ENCODE measurements at regions not wholly inside any gene's neighbourhood (a gene's known extent, or its start where the extent isn't known, plus 50 kb on each side); places are given as distances from the start of the nearest gene placed in this dataset.

- TF ChIP-seq, protein P1, sequence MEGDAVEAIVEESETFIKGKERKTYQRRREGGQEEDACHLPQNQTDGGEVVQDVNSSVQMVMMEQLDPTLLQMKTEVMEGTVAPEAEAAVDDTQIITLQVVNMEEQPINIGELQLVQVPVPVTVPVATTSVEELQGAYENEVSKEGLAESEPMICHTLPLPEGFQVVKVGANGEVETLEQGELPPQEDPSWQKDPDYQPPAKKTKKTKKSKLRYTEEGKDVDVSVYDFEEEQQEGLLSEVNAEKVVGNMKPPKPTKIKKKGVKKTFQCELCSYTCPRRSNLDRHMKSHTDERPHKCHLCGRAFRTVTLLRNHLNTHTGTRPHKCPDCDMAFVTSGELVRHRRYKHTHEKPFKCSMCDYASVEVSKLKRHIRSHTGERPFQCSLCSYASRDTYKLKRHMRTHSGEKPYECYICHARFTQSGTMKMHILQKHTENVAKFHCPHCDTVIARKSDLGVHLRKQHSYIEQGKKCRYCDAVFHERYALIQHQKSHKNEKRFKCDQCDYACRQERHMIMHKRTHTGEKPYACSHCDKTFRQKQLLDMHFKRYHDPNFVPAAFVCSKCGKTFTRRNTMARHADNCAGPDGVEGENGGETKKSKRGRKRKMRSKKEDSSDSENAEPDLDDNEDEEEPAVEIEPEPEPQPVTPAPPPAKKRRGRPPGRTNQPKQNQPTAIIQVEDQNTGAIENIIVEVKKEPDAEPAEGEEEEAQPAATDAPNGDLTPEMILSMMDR (conservative IDR thresholded peaks at IDR 0.05; ENCODE audit: low read length) = no peak
- TF ChIP-seq EZH2phosphoT487 (IDR thresholded peaks at IDR 0.05; ENCODE audit: borderline replicate concordance) = no peak
Observed at GRCh38 chr4:183783991-183784553, 121.0 kb upstream of the STOX2 start.

Data from Loucy (cell line).